Stimulated activated CD4-positive, alpha-beta T cell treated with anti-CD3 and anti-CD28 coated beads, Interleukin-2, amount 100 ng/mL, for 24 hours (primary cell): ENCODE measurements at regions not wholly inside any gene's neighbourhood (a gene's known extent, or its start where the extent isn't known, plus 50 kb on each side); places are given as distances from the start of the nearest gene placed in this dataset.

ENCODE experiments used
- DNase-seq, 2 donors: peaks; one replicate each; pipeline ENCODE4 v3.0.0-alpha.2; 2020

DNA sequence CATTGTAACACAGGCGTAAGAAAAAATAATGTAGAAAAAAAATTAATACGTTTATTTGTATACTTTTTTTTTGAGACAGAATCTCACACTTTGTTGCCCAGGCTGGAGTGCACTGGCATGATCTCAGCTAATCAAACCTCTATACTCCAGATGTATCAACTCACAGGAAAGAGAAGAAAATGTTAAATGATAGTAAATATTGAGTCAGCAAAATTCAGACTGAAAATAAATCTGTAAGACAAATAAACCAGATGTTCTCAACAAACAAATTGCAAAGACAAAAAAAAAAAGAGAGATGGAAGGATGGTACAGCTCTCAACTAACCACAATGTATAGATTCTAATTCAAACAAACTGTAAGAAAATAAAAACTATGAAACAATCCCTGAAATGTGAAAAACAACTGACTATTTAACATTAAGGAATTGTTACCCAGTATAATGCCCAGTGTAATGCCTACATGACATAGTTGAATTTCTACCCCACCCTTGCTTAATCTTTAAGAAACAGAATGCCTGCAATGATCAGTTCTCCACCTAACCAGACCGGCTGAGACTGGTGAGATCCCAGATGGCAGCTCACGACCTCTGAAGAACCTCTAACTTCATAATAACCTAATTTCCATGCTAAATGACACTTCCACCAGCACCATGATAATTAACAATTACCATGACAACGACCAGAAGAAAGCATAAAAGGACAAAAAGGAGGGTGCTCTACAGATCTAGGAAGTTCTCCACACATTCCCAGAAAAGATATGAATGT is 272.0 kb upstream of the GNAI1 start:
- no peak for DNase-seq

DNA sequence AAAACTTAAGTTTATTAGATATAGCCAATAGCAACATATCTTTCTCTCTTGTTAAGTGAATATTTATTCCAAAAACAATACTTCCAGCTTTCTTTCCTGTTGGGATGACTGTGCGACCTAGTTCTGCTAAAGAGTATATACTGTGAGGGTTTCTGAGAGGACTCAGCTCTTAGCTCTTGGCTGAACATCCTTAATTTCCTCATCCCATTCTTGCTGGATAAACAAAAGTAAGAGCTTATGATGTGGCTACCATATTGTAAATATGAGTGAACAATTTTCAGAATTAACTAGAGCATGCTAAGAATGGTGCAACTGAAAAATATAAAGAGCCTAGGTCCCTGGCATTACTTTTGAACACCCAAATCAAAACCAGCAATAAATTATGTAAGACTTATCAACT is 279.5 kb upstream of the GNAI1 start:
- DNase-seq: no peak

DNA sequence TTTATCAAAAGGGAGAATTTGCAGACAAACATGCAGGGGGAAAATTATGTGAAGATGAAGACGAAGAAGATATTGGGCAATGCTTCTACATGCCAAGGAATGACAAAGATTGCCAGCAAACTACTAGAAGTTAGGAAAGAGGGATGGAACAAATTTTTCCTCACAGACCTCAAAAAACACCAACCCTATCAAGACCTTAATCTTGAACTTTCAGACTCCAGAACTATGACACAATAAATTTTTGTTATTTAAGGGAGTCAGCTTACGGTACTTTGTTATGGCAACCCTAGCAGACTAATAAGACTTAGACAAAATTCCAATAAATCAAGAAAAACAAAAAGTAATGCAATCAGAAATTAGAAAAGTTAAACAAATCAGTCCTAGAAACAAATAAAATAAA is 280.0 kb upstream of the GNAI1 start:
- no peak for DNase-seq

DNA sequence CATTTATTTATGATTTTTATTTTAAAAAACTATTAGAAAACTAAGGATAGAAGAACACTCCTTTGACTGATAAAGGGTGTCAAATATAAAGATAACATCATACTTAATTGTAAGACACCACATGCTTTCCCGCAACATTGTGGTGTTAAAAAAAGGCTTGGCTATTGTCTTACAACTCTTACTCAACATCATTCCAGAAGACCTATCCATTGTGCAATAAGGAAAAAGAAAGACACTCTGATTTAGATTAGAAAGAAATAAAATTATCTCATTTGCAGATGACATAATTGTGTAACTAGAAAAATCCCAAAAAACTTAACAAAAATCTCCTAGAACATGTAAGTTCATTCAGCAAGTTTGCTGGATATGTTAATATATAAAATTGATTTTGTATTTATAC is 296.7 kb upstream of the GNAI1 start:
- no peak for DNase-seq

DNA sequence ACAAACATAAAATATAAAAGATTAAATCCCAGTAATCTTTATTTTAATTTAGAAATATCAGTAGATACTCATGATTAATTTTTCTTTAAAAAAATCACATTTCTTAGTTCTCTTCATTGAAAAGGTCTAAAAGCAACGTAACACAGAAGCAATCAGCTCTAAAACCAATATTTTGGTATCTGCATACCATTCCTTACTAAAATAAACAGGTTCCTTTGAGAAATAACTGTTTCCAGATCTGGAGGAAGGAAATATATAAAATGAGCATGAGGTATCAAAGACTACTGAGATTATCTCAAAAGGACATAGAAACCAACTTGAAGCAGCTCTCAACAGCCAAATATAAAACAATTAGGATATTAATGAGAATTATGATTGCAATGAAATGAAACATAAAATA is 301.0 kb upstream of the GNAI1 start:
- no peak for DNase-seq

DNA sequence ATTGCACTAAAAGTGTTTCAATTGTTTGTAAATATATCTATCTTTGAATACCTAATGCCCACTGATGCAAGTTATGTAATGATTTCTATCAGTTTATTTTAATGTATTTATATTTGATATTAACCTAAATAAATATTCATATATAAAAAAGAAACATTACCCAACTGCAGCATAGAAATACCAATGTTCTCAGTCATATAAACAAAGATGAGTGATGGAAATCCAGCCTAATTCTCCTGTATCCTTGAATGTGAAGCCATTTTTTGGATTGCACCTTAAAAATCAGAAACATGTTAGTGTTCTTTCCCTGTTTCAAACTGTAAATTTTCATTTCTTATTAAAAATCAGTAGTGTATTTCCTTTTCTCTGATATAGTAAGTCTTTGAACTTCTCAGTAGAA is 305.8 kb upstream of the GNAI1 start:
- DNase-seq: no peak

DNA sequence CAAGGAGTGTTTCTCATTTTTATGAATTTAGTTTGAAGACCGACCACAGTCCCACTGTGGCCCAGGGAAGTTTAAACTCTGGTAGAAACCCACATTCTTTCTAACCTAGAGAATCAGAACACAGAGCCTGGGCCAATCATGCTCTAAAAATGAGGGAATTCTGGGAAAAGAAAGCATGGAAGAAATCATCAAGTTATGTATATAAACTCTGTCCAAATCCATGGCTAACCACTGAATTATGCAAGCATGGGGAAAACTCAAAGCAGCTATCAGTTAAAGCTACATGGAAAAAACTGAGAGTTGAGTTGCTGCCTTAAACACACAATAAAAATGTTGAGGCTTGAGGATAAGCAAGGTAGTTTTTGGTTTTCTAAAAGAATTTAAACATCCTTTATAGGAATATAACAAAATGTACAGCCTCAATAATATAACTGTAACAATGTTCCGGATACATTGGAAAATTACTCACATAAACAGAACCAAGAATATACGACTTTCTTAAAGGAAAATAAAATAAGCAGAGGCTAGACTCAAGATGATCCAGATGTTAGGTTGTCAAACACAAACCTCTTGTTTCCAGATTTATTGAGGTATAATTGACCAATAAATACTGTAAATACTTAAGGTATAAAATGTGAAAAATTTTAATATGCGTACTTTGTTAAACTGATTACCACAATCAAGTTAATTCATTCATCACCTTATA is 311.2 kb upstream of the GNAI1 start:
- DNase-seq: no peak

DNA sequence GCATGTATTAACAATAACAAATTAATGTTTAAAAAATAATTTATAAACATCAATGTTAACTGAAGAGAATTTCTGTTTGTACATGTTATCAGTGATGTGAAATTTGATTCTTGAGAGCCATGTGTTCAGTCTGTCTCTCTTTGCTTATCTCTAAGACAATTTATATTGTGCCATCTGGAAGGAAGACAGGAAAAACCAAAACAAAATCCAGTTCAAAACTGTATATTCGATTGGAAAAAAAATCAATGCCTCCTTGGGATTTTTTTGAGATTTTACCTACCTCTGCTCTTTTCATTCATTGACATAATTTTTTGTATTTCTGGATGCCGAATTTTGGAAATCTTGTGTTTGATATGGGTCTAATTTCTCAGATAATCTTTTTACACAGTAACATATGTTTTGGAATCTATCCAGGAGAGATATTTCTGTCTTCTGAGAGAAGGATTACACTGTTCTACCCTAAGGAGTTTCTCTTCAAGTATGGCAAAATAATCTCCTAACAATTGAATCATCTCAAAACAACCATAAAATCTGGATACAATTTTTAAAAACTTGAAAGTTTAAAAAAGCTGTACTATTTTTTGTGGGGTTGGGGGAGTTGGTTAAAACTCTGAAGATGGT is 311.9 kb upstream of the GNAI1 start:
- DNase-seq: no peak

DNA sequence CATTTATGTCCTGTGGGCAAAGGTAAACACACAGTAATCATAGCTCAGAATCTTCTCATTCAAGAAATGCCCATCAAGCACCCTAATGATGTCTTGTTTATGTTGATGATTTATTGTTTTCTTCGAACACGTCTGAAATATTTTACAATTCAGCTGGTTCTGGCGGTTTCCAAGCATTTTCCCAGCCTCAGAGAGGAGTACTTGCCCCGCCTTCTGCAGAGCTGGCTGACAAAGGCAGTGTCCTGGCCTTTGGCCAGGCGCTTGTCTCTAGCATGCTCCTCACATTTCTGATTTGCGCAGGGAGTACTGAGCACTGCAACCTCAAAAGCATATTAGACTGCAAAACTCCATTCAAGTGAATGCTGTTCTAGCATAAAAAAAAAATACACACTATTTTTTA is 314.2 kb upstream of the GNAI1 start:
- DNase-seq: no peak

DNA sequence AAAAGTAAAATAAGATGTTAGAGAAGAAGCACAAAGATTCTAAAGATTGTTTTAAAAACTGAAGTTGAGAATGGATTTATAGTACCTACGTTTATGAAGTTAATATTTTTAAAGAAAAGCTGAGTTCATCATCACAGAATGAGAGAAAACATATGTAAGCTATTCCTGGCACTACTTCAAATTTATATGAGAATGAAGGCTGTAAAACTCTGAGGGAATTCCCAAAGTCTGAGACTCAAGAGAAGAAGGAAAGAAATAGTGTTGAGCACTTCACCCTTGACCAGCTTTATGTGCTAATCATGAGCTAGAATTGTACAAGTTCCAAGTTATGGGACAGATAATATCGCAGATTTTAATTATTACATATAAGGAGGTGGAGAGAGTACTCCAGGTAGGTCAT is 323.7 kb upstream of the GNAI1 start:
- DNase-seq: no peak

DNA sequence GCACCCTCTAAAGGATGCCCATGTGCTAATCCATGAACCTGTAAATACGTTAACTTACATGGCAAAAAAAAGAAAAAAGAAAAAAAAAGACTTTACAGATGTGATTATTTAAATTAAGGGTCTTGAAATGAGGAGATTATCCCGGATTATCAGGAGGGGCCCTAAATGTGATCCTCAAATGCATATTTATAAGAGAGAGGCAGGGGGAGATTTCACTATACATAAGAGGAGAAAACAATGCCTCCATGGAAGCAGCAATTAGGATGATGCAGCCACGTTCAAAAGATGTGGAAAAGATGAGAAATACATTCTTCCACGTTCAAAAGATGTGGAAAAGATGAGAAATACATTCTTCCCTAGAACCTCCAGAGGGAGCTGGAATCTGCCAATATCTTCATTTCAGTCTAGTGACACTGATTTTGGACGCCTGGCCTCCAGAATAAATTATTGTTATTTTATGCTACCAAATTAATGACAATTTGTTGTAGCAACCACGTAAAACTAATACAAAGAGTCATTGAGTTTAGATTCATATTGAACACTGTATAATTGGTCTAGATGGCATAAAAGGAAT is 328.4 kb upstream of the GNAI1 start:
- no peak for DNase-seq

DNA sequence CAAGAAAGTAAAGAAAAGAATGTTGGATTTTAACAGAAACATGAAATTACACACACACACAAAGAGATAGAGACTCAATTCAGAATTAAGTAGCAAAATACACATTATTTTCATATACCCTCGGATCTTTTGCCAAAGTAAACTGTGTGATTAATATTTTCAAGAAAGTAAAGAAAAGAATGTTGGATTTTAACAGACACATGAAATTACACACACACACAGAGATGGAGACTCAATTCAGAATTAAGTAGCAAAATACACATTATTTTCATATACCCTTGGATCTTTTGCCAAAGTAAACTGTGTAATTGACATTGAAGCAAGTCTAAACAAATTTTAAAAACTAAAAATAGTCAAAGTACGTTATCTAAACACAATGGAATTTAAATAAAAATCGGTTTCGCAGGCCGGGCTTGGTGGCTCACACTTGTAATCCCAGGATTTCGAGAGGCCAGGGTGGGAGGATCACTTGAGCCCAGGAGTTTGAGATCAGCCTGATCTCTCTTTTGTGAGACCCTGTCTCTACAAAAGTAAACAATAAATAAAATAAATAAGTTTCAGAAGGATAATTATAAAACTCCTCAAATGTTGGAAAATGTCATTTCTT is 337.3 kb upstream of the MAGI2 start:
- DNase-seq: no peak

DNA sequence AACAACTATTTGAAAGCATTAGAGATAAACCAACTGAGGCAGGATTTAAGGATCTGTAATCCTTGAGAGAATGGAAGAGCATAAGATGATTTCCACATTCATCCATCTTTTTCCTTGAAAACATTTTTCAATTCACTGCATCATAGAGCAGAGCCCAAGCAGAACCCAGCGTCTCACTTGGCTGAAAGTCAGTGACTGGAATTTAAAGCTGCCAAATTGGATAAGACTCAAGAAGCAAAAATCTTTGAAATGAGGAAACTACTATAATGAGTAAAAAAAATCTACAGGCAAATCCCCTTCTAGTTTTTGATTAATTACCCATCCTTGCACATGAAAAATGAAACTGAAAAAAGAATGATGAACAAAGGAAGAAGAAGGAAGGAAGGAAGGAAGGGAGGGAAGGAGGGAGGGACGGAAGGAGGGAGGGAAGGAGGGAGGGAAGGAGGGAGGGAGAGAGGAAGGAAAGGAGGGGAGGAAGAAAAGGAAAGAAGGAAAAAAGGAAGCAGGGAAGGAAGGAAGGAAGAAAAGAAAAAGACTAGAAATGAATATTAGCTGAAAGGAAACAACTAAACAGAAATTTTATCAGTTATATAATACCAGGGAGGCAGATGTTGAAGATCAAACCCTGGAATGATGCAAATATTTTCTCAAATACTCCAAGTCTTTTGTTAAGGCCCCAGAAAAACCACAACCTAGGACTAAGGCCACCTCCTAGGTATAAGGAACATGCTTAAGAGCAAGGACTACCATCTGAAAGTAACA is 336.3 kb upstream of the MAGI2 start:
- DNase-seq: no peak

DNA sequence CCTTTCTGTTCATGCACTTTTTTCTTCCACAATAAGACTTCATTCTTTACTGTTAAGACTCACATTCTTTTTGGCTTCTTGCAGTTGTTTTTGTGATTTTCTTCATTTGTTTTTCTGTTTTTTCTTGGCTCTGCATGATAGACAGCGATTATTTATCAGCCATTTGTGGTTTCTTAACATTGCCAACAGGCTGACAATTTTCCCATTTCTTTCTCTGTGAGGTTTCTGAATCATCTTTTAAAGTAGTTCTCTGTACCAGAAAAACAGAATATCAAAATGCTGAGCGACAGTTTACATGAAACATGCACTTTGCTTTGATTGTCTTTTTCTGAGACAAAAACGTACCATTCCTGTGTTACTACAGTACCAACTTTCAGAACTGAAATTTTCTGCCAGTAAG is 334.2 kb upstream of the MAGI2 start:
- DNase-seq: no peak

DNA sequence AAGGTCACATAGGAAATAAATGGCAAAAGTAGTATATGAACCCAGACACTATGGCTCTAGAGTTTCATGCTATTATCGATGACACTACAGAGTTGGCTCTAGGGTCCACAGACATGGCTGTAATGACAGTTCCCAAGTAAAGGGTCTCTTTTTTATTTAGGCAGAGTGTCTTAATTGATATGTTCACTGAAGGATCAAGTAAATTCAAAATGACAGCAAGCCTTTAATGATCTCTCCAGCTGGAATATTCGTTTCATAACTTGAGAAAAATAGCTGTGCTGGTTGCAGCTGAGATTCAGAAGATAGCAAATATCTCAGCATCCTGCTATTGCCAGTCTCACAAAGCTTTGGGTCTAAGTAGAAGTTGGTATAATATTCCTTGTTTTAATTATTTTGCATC is 333.6 kb upstream of the MAGI2 start:
- no peak for DNase-seq

DNA sequence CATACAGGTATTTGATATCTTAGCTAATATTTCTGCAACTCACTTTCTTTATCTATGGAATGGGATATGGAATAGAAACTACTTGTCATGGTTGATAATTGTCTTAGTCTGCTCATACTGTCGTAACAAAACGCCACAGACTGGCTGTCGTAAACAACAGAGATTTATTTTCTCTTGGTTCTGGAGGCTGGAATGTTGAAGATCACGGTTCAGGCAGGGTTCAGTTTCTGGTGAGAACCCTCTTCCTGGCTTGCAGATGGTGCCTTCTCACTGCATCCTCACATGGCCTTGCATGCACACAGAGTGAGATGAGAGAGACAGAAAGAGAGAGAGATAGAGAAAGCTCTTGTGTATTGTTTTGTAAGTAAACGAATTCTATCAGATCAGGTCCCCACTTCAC is 332.7 kb upstream of the MAGI2 start:
- DNase-seq: no peak

DNA sequence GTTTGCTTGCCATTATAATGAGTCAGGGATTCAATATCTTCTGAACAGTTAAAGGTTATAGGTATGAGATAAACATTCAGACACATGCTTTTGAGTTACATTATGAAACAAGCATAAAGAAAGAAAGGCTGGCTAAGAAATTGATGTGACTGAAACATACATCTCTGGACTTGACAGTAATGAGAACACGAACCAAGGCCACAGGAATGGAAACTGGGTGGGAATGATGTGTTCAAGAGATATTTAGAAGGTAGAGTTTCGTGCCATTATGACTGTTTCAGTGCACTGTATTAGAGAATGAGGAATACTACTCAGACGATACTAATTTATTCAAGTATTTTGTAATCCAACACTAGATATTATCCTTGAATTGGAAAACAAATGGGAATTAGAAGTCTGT is 332.1 kb upstream of the MAGI2 start:
- no peak for DNase-seq

DNA sequence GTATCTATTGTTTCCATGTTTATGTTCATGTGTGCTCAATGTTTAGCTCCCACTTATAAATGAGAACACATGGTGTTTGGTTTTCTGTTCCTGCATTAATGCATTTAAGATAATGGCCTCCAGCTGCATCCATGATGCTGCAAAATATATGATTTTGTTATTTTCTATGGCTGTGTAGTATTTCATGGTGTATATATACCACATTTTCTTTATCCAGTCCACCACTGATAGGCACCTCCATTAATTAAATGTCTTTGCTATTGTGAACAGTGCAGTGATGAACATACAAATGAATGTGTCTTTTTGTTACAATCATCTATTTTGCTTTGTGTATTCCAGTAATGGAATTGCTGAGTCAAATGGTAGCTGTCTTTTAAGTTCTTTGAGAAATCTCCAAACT is 329.4 kb upstream of the MAGI2 start:
- no peak for DNase-seq

DNA sequence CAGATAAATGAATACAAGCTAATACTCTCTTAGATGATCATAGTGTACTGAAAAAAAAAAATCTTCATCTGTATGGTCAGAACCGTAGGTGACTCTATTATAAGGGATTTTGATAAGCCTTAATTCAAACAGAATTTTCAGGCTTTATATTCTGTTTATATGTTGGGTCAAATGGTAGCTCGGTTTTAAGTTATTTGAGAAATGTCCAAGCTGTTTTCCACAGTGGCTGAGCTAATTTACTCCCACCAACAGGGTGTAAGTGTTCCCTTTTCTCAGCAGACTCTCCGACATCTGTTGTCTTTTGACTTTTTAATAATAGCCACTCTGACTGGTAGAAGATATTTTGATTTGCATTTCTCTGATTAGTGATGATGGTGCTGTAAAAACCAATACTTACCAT is 328.8 kb upstream of the MAGI2 start:
- DNase-seq: no peak

DNA sequence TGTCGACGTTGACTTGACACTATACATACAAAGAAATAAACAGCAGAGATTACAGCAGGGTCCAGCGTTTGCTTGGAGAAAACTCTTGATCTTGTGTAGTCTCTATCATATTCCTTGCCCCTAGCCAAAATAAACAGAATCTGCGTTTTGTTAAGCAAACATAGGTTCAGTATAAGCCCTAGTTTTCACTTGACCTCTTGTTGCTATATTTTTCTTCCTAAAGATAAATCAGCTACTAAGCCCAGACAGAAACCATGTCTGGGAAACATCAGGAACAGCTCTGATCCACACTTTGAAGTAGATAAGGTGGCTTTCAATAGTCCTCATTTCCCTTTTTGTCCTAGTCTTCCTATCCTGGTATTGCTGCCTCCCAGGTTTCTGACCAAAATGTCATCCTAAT is 328.2 kb upstream of the MAGI2 start:
- DNase-seq: no peak

DNA sequence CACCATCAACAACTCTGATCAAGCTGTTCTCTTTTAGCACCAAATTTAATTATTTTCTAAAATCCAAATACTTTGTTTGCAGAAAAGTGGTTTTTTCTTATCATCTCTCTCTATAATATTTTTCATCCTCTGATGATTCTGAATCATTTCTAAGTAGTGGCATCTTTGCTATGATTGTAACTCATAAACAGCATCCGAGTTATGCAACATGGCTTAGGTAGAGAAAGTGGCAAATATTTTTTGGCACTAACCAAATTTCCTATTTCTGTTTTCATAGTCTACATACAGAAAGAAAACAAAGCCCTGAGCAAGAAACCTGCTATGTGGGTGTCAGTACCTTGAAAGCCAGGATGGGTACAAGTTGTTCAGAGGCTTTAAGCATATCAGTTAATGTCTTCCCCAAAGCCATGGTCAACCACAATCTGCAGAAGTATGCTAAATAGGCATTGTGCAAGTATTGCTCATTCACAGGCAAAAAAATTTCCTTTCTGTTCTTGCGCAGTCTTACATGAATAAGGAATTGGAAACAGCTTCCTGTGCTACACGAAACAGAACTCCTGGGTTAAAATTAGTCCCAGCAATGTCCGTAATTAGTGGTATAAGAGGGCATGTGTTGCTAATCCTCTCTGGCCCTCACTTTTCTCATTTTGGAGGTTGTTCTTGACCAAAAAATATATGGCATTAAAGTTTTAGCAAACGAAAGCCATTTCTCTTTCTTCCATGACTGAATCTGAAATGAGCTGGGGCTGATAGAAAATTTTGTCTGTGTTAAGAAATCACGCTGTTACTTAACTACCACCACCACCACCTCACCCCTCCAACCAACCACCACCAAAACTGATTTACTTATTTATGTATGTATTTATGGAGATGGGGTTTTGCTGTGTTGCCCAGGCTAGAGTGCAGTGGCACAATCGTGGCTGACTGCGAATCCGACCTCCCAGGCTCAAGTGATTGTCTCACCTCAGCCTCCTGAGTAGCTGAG is 325.6 kb upstream of the MAGI2 start:
- DNase-seq: no peak

DNA sequence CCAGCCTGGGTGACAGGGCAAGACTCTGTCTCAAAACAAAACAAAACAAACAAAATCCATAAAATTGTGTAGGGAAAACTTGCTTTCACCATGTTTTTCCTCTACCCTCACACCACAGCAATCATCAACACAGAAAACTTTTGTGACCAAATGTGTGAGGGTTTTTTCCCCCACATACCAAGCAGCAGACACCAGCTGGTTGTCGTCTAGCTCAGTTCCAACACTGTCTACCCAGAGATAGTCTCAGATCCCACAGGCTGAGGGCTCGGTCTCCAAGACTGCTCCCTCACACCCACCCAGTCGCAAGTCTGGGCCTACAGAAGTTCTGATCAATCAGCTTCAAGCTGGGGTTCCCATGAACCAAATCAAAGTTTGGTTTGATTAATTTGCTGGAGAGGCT is 322.4 kb upstream of the MAGI2 start:
- DNase-seq: no peak
